ENCODE measurements at regions not wholly inside any gene's neighbourhood (a gene's known extent, or its start where the extent isn't known, plus 50 kb on each side); places are given as distances from the start of the nearest gene placed in this dataset.

DNA sequence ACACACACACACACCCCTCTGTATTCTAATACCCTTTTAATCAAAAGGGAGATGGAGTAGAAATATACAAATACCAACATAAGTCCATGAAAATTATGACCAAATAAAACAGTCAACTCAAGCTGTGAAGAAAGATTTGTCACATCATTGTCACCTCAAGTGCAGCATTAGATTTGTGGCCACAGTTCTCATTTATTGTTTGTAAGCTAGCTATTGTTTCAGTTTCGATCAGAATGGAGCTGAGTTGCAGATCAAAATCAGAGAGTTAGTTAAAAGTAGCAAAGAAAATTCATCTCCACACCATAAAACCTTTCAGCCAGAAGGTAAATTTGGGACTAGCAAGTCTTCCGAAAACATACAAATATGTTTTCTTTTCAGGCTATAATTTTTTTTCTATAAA lies 267.7 kb upstream of the LMCD1 start:
- 84 to 88% methylated on average over 2 of the region's 2 CpGs for WGBS, 2 donors
- TF ChIP-seq POLR2AphosphoS5 (IDR thresholded peaks at IDR 0.05) (no peak), EP300 (IDR thresholded peaks at IDR 0.05) (no peak), POLR2A (IDR thresholded peaks at IDR 0.05) (no peak)
- TF ChIP-seq, protein P1, sequence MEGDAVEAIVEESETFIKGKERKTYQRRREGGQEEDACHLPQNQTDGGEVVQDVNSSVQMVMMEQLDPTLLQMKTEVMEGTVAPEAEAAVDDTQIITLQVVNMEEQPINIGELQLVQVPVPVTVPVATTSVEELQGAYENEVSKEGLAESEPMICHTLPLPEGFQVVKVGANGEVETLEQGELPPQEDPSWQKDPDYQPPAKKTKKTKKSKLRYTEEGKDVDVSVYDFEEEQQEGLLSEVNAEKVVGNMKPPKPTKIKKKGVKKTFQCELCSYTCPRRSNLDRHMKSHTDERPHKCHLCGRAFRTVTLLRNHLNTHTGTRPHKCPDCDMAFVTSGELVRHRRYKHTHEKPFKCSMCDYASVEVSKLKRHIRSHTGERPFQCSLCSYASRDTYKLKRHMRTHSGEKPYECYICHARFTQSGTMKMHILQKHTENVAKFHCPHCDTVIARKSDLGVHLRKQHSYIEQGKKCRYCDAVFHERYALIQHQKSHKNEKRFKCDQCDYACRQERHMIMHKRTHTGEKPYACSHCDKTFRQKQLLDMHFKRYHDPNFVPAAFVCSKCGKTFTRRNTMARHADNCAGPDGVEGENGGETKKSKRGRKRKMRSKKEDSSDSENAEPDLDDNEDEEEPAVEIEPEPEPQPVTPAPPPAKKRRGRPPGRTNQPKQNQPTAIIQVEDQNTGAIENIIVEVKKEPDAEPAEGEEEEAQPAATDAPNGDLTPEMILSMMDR (IDR thresholded peaks at IDR 0.05): no peak
- no peaks in the 10 kb centered on the region for H3K36me3 ChIP-seq
- H3K27ac ChIP-seq: no peak overlapping the region
- no peaks in the 10 kb centered on the region for H3K27me3 ChIP-seq
- peaks cover 0 to 6% (median 2%) of the 10 kb centered on the region in 4 donors for H3K4me1 ChIP-seq
- ATAC-seq (ENCODE audit: low FRiP score in 2 of 2) (no peak), DNase-seq (no peak)
- H3K4me3 ChIP-seq: no peak overlapping the region
- no peaks in the 10 kb centered on the region for H3K9me3 ChIP-seq

DNA sequence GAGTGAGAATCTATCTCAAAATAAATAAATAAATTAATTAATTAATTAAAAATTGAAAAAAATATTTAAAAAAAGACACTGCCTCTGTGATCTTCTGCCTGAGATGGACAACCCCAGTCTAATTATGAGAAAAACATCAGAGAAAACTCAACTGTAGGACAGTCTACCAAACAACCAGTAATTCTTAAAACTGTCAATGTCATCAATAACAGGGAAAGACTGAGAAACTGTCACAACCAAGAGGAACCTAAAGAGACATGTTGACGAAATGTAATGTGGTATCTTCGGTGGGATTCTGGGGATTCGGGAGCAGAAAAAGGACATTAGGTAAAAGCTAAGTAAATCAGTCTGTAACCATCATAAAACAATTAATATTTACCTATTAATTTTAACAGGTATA lies 265.4 kb upstream of the LMCD1 start:
- TF ChIP-seq POLR2AphosphoS5 (IDR thresholded peaks at IDR 0.05): no peak
- TF ChIP-seq, protein P1 (IDR thresholded peaks at IDR 0.05): no peak
- no peak for TF ChIP-seq POLR2A (IDR thresholded peaks at IDR 0.05)
- TF ChIP-seq EP300 (IDR thresholded peaks at IDR 0.05): no peak
- Histone ChIP-seq H3K9me3 (no peaks in the 10 kb centered on the region), H3K27me3 (no peaks in the 10 kb centered on the region), H3K4me1 (peaks cover 0 to 6% (median 4%) of the 10 kb centered on the region in 4 donors), H3K27ac (no peak overlapping the region), H3K4me3 (no peak overlapping the region), H3K36me3 (no peaks in the 10 kb centered on the region)
- DNase-seq (no peak), ATAC-seq (ENCODE audit: low FRiP score in 2 of 2) (no peak)
- WGBS, 2 donors: 64 to 77% methylated on average over 3 of the region's 3 CpGs

DNA sequence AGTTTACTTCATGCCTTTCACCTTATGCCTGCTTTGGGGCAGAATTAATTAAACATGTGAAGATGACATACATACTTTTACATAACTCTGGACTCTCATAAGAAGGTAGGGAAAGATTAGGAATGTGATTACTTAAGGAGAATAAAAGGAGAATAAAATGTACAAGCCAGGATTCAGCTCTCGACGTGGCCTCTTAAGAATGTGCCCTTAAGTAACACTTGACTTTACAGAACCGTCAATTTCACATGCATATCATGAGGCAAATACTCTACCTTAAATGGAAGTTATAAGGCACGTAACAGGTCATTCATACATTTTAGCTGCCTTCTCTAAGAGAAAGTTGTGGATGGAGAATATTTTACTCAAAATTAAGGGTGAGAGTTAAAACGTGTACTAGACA lies 263.7 kb upstream of the LMCD1 start:
- peaks cover 0 to 5% (median 0%) of the 10 kb centered on the region in 4 donors for H3K9me3 ChIP-seq
- TF ChIP-seq POLR2AphosphoS5 (IDR thresholded peaks at IDR 0.05): no peak
- TF ChIP-seq, protein P1 (IDR thresholded peaks at IDR 0.05): no peak
- TF ChIP-seq EP300 (IDR thresholded peaks at IDR 0.05): no peak
- no peak for TF ChIP-seq POLR2A (IDR thresholded peaks at IDR 0.05)
- ATAC-seq (ENCODE audit: low FRiP score in 2 of 2) (no peak), DNase-seq (no peak)
- no peaks in the 10 kb centered on the region for H3K27me3 ChIP-seq
- peaks cover 0 to 6% (median 4%) of the 10 kb centered on the region in 4 donors for H3K4me1 ChIP-seq
- H3K4me3 ChIP-seq: no peak overlapping the region
- H3K27ac ChIP-seq: no peak overlapping the region
- no peaks in the 10 kb centered on the region for H3K36me3 ChIP-seq
- 48 to 57% methylated on average over 5 of the region's 5 CpGs for WGBS, 2 donors

DNA sequence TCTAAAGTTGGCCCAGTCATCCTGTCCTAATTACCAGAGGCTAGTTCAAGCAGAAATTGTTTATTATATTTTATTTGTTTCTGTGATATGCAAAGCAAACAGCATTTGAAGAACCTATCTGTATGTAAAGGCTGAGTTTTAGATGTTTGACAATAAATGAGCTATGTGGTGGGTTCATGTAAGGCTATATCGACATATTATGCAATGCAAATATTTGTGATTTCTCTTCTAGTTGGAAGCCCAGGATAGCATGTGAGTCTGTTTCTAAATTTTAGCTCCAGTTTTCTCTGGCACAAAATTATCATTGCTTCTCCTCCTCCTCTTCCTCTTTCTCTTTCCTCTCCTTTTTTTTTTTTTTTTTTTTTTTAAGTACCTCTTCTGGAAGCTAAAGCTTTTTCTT lies 263.2 kb upstream of the LMCD1 start:
- Histone ChIP-seq H3K9me3 (peaks cover 0 to 5% (median 0%) of the 10 kb centered on the region in 4 donors), H3K27me3 (no peaks in the 10 kb centered on the region), H3K27ac (no peak overlapping the region), H3K4me1 (peaks cover 0 to 6% (median 4%) of the 10 kb centered on the region in 4 donors), H3K4me3 (no peak overlapping the region), H3K36me3 (no peaks in the 10 kb centered on the region)
- ATAC-seq (ENCODE audit: low FRiP score in 2 of 2) (no peak), DNase-seq (no peak)
- 38 to 48% methylated on average over 1 of the region's 1 CpG for WGBS, 2 donors
- TF ChIP-seq EP300 (IDR thresholded peaks at IDR 0.05): no peak
- TF ChIP-seq, protein P1 (IDR thresholded peaks at IDR 0.05): no peak
- no peak for TF ChIP-seq POLR2A (IDR thresholded peaks at IDR 0.05)
- no peak for TF ChIP-seq POLR2AphosphoS5 (IDR thresholded peaks at IDR 0.05)

DNA sequence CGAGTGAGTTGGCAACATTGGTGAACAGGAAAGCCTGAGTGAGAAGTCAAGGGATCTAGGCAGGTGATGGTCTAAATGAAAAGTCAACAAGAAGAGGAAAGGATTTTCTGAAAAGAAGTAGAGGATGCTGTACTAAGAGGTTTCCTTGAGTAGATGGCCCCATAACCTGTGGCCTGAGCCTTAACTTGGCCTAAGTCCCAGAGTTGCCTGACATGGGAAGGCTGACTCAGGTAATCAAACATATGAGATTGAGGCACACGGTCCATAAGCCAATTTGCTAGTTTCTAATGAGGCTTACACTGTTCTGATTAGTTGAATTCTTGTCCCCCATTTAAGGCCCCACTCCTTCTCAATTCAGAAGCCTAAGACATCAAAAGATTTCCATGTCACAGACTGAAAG lies 262.5 kb upstream of the LMCD1 start:
- ATAC-seq (ENCODE audit: low FRiP score in 2 of 2) (no peak), DNase-seq (no peak)
- Histone ChIP-seq H3K36me3 (no peaks in the 10 kb centered on the region), H3K9me3 (peaks cover 0 to 5% (median 0%) of the 10 kb centered on the region in 4 donors), H3K27me3 (no peaks in the 10 kb centered on the region), H3K4me1 (peaks cover 0 to 6% (median 4%) of the 10 kb centered on the region in 4 donors), H3K4me3 (no peak overlapping the region), H3K27ac (no peak overlapping the region)
- whole genome bisulfite sequencing, 2 donors: 70 to 83% methylated on average over 2 of the region's 2 CpGs
- no peak for TF ChIP-seq EP300 (IDR thresholded peaks at IDR 0.05)
- TF ChIP-seq POLR2AphosphoS5 (IDR thresholded peaks at IDR 0.05): no peak
- TF ChIP-seq POLR2A (IDR thresholded peaks at IDR 0.05): no peak

Measured in upper lobe of left lung (tissue), 6 donors.